ENCODE measurements at regions not wholly inside any gene's neighbourhood (a gene's known extent, or its start where the extent isn't known, plus 50 kb on each side); places are given as distances from the start of the nearest gene placed in this dataset.
"Not testable (repeated sequence)": the region's sequence is repeated elsewhere in the genome, so short reads cannot be mapped to it uniquely, and the experiment has no call there.

DNA sequence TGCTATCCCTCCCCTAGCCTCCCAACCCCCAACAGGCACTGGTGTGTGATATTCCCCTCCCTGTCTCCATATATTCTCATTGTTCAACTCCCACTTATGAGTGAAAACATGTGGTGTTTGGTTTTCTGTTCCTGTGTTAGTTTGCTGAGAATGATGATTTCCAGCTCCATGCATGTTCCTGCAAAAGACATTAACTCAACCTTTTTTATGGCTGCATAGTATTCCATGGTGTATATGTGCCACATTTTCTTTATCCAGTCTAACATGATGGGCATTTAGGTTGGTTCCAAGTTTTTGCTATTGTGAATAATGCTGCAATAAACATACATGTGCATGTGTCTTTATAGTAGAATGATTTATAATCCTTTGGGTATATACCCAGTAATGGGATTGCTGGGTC lies 218.9 kb downstream of the HHIP start:
- not testable (repeated sequence) for DNase-seq (ENCODE audit: low spot score); ATAC-seq; H3K36me3 Mint-ChIP-seq; H3K27ac Mint-ChIP-seq; H3K4me3 Mint-ChIP-seq; H3K27me3 Mint-ChIP-seq; H3K4me1 Mint-ChIP-seq (ENCODE audit: low read depth in 2 of 2)
- peaks cover 19% of the 10 kb centered on the region for H3K9me3 Mint-ChIP-seq

DNA sequence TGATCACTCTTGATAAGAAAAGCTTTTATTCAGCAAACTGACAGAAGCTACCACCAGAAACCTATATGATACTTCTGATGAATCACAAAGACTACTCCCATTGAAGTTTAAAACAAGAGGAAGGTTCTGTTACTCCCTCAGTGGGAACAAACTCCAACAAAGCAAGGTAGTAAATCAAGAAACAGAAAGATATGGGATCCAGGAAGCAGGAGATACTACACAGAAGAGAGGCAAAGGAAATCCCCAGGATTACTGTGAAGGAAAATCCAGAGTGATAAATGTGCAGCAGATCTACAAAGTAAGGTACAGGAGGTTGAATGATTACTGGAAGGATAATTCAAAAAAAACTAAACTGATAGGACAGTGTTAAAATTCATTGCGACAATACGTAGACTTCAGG lies 222.4 kb downstream of the HHIP start:
- no peaks in the 10 kb centered on the region for H3K36me3 Mint-ChIP-seq
- no peaks in the 10 kb centered on the region for H3K27me3 Mint-ChIP-seq
- H3K4me1 Mint-ChIP-seq (ENCODE audit: low read depth in 2 of 2), result no peaks in the 10 kb centered on the region
- H3K9me3 Mint-ChIP-seq, result peaks cover 12% of the 10 kb centered on the region
- DNase-seq (ENCODE audit: low spot score), result no peak
- ATAC-seq, result no peak
- H3K27ac Mint-ChIP-seq, result no peak overlapping the region
- H3K4me3 Mint-ChIP-seq, result no peak overlapping the region

DNA sequence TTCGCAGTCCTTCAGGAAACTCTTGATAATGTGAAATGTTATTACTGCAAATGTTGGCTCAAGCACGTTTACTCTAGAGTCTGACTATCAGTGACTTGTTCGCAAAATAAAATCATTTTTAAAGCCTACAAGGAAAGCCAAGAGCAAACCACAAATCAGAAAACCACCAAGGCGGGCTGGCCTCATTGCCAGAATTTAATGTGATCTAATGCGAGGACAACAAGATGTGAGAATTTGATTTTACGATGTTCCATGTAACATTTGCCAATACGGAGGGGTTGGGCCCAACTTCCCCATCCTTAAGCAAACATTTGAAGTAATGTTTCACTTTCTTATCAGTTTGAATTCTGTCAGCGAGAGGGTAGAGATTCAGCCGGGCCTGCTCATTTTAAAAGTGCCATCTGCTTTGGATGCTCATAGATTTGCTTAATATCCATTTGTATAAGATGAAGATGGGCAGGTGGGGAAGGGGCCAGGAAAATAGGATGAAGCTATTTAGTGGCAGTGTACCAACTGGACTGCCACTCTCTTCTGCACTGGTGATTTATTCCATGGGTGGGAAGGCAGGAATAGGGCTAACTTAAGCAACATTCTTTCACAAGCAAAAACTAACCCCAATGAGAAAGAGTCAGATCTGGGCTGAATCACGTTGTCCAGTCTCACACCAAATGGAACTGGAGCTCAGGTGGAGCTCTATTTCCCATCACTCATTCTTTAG lies 225.3 kb downstream of the ANAPC10 start:
- no peak for ATAC-seq
- peaks cover 5% of the 10 kb centered on the region for H3K9me3 Mint-ChIP-seq
- H3K4me1 Mint-ChIP-seq (ENCODE audit: low read depth in 2 of 2), result no peaks in the 10 kb centered on the region
- no peak overlapping the region for H3K4me3 Mint-ChIP-seq
- H3K27ac Mint-ChIP-seq, result no peak overlapping the region
- H3K36me3 Mint-ChIP-seq, result no peaks in the 10 kb centered on the region
- DNase-seq (ENCODE audit: low spot score), result no peak
- H3K27me3 Mint-ChIP-seq, result no peaks in the 10 kb centered on the region

DNA sequence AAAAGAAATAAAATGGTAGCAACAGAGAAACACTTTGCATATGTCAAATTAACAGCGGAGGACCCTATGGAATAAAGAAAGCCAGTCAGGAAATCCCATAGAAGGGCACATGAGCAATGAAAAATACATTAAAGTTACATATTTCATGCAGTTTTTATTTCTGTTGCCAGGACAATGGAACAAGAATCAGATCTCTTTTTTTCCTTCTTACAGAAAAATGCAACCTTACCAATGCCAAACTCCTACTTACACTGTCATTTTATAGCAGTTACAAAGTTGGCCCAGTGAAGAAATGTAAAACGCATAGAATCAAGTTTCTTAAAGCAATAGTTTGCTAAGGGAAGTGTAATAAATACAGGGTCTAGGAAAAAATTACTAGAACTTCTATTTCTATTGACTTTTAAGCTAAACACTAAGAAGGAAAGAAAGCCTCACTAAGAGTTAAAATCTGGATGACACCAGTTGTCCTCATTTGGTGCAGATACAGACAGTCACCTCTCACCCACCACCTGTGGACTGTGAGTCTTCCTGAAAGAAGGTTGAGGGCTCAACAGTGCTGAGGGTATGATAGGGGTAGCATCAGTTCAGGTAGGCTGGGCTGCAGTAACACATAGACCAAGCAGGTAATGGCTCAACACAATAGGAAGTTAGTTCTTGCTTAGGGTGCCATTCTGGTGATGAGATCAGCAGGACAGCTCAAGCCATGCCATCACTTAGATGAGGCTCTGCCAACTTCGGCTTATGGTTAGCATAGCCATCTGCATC lies 224.6 kb downstream of the ANAPC10 start:
- H3K27me3 Mint-ChIP-seq, result no peaks in the 10 kb centered on the region
- H3K9me3 Mint-ChIP-seq, result peaks cover 1% of the 10 kb centered on the region
- H3K36me3 Mint-ChIP-seq, result no peaks in the 10 kb centered on the region
- ATAC-seq (no peak), DNase-seq (ENCODE audit: low spot score) (no peak)
- no peaks in the 10 kb centered on the region for H3K4me1 Mint-ChIP-seq (ENCODE audit: low read depth in 2 of 2)
- no peak overlapping the region for H3K27ac Mint-ChIP-seq
- H3K4me3 Mint-ChIP-seq, result no peak overlapping the region

DNA sequence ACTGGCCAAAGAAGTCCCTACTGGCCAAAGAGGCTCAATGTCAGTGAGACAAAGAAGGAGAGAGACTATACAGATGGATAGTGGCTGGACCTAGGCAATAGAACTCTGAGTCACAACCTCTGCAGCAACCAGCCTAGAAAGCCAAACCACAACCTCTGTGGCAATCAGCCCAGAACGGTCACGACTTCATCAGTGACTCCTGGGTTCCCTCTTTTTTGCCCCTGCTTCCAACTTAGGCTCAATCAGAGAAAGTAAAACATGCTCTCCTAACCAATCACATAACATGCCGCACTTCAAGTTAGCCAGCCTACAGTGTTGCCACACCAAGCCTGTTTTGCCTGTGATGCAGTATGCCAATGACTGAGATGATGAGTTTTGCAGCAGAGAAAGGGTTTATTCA lies 203.4 kb downstream of the ANAPC10 start:
- H3K36me3 Mint-ChIP-seq, result no peaks in the 10 kb centered on the region
- H3K4me3 Mint-ChIP-seq, result no peak overlapping the region
- peaks cover 6% of the 10 kb centered on the region for H3K9me3 Mint-ChIP-seq
- DNase-seq (ENCODE audit: low spot score) (no peak), ATAC-seq (no peak)
- H3K27me3 Mint-ChIP-seq, result no peaks in the 10 kb centered on the region
- no peak overlapping the region for H3K27ac Mint-ChIP-seq
- no peaks in the 10 kb centered on the region for H3K4me1 Mint-ChIP-seq (ENCODE audit: low read depth in 2 of 2)

DNA sequence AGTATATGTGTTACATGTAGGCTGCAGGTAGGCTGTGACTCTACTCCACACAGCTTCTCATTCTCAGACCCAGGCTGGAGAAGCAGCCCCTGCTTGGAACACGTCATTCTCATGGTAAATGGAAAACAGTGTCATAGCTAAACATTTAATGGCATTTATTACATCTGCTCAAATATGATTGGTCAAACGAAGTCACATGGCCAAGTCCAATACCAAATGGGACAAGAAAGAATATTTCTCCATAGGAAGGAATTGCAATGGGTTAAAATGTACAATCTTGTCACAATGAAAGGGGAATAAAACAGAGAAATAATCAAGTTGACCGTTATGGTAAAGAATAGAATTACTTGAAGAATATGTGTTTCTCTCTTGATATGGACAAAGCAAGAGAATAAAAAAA lies 198.6 kb downstream of the ANAPC10 start:
- Mint-ChIP-seq H3K27me3 (no peaks in the 10 kb centered on the region), H3K9me3 (peaks cover 6% of the 10 kb centered on the region), H3K27ac (no peak overlapping the region), H3K4me3 (no peak overlapping the region), H3K4me1 (ENCODE audit: low read depth in 2 of 2) (no peaks in the 10 kb centered on the region), H3K36me3 (no peaks in the 10 kb centered on the region)
- DNase-seq (ENCODE audit: low spot score) (no peak), ATAC-seq (no peak)

DNA sequence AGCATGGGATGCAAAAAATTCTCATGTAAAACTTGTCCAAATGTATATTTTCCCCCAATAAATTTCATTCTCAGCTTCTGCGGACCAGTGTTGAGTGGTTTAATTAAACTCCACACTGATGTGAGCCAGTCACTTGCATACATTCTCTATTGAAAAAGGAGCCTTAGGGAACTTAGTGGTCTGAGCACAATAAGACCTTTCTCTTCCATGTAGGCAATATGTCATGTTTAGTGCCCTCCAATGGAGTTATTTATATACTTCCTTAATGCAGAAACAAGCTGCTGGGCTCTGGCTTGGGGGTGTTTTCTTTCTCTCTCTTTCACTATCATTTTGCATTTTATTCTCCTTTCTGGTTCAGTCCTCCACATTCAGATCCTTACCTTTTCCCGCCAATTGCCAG lies 196.9 kb downstream of the ANAPC10 start:
- Mint-ChIP-seq H3K4me3 (no peak overlapping the region), H3K9me3 (peaks cover 6% of the 10 kb centered on the region), H3K36me3 (no peaks in the 10 kb centered on the region), H3K27ac (no peak overlapping the region), H3K4me1 (ENCODE audit: low read depth in 2 of 2) (no peaks in the 10 kb centered on the region), H3K27me3 (no peaks in the 10 kb centered on the region)
- ATAC-seq, result no peak
- no peak for DNase-seq (ENCODE audit: low spot score)

DNA sequence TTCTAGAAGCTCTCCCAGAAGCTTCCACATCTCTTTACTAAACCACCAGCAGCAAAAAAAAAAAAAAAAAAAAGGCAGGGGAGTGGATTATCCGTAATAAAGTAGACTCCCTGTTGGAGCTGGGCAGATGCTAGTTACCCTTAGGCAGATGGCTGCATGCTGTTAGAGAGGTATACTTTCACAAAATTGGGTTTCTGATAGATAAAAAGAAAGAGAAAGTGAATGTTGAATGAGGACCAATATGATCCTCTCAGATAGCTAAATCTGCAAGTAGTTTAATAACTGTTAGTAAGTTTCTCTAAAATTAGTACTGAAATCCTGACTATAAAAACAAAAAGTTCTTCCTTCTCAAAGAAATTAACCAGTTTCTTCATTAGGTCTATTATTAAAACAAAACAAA lies 195.4 kb downstream of the ANAPC10 start:
- Mint-ChIP-seq H3K4me3 (no peak overlapping the region), H3K4me1 (ENCODE audit: low read depth in 2 of 2) (no peaks in the 10 kb centered on the region), H3K27me3 (no peaks in the 10 kb centered on the region), H3K27ac (no peak overlapping the region), H3K36me3 (no peaks in the 10 kb centered on the region), H3K9me3 (peaks cover 6% of the 10 kb centered on the region)
- DNase-seq (ENCODE audit: low spot score), result no peak
- ATAC-seq, result no peak

DNA sequence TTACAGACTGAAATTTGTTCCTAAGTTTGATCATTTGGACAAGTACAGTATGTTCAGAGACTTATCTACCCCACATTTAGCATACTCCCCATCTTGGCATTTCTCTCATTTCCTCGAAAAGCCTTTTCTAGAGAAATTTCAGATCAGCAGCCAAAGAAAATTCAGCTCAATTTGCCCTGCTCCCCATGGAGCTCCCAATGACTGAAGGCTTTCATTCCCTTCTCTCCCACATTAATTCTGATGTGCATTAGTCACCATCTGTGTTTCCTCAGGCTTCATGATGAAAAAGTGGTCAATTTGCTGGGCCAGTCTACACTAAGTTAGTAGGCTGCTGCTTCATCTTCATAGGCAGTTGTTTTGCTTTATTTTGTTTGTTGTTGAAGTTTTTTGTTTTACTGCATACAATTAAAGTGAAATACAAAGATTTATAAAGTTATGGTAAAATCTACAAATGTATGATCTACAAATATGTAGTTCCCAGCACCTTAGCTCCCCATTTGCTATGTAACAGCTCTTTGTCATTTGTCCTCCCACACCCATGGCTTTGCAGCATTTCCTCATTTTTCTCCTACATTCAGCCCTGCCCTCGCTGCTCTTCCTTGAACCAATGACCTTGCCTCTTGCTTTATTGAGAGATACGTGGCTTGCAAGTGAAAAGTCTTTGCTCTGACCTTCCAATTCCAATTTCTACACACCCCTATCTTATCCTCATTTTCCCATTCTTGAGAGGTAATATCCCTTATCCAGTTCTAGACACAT lies 193.9 kb downstream of the ANAPC10 start:
- peaks cover 2% of the 10 kb centered on the region for H3K9me3 Mint-ChIP-seq
- no peak overlapping the region for H3K27ac Mint-ChIP-seq
- no peak overlapping the region for H3K4me3 Mint-ChIP-seq
- no peaks in the 10 kb centered on the region for H3K36me3 Mint-ChIP-seq
- H3K4me1 Mint-ChIP-seq (ENCODE audit: low read depth in 2 of 2), result no peaks in the 10 kb centered on the region
- no peak for ATAC-seq
- no peaks in the 10 kb centered on the region for H3K27me3 Mint-ChIP-seq
- no peak for DNase-seq (ENCODE audit: low spot score)

DNA sequence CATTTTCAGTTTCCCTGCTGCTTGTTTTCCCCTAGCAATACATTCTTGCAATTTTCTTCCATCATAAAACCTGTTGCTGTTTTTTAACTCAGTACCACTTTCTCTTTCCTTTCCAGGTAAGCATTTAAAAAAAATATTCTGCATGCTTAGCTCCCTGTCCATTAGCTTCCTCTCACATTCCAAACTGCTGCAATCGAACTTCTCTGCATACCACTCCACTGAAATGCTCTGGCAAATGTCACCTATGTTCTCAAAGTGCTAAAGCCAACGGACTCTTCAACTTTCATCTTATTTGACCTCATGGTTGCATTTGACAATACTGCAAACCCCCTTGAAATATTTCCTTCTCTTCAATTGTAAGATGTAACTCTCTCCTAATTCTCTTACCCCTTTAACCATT lies 192.7 kb downstream of the ANAPC10 start:
- Mint-ChIP-seq H3K4me3 (no peak overlapping the region), H3K27ac (no peak overlapping the region), H3K4me1 (ENCODE audit: low read depth in 2 of 2) (no peaks in the 10 kb centered on the region), H3K27me3 (no peaks in the 10 kb centered on the region), H3K36me3 (no peaks in the 10 kb centered on the region), H3K9me3 (no peaks in the 10 kb centered on the region)
- DNase-seq (ENCODE audit: low spot score), result no peak
- no peak for ATAC-seq

DNA sequence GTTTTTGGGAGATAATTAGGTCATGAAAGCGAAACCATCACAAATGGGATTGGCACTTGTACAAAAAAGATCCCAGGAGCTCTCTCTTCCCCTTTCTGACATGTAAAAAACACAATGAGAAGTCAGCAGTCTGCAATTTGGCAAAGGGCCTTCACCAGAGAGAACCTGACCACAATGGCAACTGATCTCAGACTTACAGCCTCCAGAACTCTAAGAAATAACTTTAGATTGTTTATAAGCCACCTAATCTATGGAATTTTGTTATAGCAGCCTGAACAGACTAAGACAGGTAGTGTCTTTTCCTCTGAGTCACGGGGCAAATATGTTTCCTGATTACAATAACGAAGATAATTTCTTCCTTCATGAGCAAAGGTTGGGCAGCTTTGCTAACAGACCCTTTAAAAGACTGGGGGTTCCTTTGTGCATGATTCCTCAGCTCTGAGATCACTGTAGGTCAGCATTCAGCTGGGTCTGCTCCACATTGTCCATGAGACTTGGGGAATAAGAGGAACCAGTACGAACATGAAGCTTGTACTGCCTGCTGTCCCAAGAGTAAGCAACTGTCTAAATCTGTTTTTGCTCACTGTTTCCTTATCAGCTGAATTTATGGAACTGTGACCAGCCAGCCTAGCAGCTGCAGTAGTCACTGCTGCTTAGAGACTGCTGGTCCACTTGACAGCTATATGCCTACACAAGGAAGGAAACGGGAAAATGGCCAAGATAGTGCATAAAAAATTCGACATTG lies 191.6 kb downstream of the ANAPC10 start:
- Mint-ChIP-seq H3K4me1 (ENCODE audit: low read depth in 2 of 2) (no peaks in the 10 kb centered on the region), H3K9me3 (no peaks in the 10 kb centered on the region), H3K4me3 (no peak overlapping the region), H3K27me3 (no peaks in the 10 kb centered on the region), H3K36me3 (no peaks in the 10 kb centered on the region), H3K27ac (no peak overlapping the region)
- DNase-seq (ENCODE audit: low spot score), result no peak
- ATAC-seq, result no peak

DNA sequence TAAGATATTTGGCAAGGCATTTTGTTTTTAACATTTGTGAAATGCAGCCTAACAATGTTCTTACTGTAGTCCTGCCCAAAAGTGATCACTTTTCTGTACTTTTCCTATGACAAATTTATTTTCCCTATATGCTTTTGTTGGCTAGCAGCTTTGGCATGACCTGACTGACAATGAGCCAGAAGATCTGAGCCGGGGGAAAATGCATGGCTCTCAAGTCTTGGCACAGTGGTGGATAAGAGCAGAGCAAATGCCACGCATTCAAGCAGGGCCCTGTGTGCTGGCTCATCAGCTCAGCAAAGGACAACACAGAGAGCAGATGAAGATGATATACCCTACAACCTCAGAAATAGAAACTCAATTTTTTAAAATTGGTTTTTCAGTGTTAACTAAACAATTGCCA lies 187.3 kb downstream of the ANAPC10 start:
- ATAC-seq (no peak), DNase-seq (ENCODE audit: low spot score) (no peak)
- no peaks in the 10 kb centered on the region for H3K4me1 Mint-ChIP-seq (ENCODE audit: low read depth in 2 of 2)
- no peaks in the 10 kb centered on the region for H3K27me3 Mint-ChIP-seq
- H3K9me3 Mint-ChIP-seq, result no peaks in the 10 kb centered on the region
- no peaks in the 10 kb centered on the region for H3K36me3 Mint-ChIP-seq
- H3K27ac Mint-ChIP-seq, result no peak overlapping the region
- H3K4me3 Mint-ChIP-seq, result no peak overlapping the region

Measured in natural killer cell treated with Interleukin-12 subunit alpha and Interleukin-12 subunit beta and Interleukin-15 and Interleukin-18, amount 100 ng/mL, for 72 hours (primary cell).